ENCODE measurements at regions not wholly inside any gene's neighbourhood (a gene's known extent, or its start where the extent isn't known, plus 50 kb on each side); places are given as distances from the start of the nearest gene placed in this dataset.

DNA sequence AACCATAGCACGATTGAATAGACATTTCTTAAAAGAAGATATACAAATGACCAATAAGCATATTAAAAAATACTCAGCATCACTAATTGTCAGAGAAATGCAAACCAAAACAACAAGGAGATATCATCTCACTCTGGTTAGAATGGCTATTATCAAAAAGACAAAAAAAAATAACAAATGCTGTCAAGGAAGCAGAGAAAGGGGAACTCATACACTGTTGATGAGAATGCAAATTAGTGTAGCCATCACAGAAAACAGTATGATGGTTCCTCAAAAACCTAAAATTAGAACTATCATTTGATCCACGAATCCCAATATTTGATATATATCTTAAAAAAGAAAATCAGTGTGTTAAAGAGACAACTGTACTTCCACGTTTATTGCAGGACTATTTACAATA, 71.7 kb upstream of the BANK1 start:
- H3K27ac ChIP-seq (ENCODE audit: insufficient read depth, low read length) = no peak overlapping the region
- TF ChIP-seq, protein P1, sequence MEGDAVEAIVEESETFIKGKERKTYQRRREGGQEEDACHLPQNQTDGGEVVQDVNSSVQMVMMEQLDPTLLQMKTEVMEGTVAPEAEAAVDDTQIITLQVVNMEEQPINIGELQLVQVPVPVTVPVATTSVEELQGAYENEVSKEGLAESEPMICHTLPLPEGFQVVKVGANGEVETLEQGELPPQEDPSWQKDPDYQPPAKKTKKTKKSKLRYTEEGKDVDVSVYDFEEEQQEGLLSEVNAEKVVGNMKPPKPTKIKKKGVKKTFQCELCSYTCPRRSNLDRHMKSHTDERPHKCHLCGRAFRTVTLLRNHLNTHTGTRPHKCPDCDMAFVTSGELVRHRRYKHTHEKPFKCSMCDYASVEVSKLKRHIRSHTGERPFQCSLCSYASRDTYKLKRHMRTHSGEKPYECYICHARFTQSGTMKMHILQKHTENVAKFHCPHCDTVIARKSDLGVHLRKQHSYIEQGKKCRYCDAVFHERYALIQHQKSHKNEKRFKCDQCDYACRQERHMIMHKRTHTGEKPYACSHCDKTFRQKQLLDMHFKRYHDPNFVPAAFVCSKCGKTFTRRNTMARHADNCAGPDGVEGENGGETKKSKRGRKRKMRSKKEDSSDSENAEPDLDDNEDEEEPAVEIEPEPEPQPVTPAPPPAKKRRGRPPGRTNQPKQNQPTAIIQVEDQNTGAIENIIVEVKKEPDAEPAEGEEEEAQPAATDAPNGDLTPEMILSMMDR (conservative IDR thresholded peaks at IDR 0.05 in 1 of 2, IDR thresholded peaks at IDR 0.05 in 1 of 2; ENCODE audit: low read depth in 1 of 2, low read length in 2 of 2) = no peak
- no peak for TF ChIP-seq EZH2 (IDR thresholded peaks at IDR 0.05; ENCODE audit: low read length, missing control alignments)
- no peak for DNase-seq (ENCODE audit: low read depth in 2 of 2)

DNA sequence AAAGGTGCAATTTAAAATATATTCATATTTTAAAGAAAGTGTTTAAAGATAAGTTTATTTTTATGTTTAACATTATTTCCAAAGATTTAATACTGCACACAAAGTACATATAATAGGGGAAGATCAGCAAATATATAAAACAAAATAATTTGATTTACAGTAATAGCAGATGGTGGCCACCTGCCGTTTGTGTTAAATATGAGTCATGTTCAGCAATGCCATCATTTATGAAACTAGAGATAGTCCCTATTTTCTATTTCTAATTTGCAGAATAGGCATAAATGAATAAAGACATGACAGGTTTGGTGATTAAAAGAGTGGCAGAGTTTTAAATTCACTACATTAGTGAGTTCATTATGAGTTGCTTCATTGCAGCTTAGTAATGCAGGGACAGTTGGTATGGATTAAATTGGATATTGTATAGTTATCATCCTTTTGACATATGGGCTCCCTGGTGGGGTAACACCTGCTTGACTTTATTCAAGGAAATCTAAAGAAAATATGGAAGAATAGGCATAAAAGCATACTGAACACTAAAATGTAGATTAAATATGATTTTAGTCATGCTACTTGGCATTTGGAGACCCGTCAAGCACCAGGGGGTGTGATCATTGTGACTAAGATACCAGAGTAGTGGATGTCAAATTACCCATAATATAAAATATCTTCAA, 78.8 kb upstream of the BANK1 start:
- Histone ChIP-seq H3K9ac (ENCODE audit: insufficient read depth, low read length) (no peak overlapping the region), H3K27ac (ENCODE audit: insufficient read depth, low read length) (no peak overlapping the region), H3K9me3 (ENCODE audit: control insufficient read depth, insufficient read depth, low read depth, low read length) (no peaks in the 10 kb centered on the region), H3K4me2 (ENCODE audit: extremely low read depth, insufficient read depth, low read length) (no peak overlapping the region), H3K27me3 (ENCODE audit: control insufficient read depth, insufficient read depth, low read length) (no peaks in the 10 kb centered on the region), H4K20me1 (ENCODE audit: control insufficient read depth, extremely low read depth, insufficient read depth, low read length) (no peaks in the 10 kb centered on the region), H2AFZ (ENCODE audit: low read length) (no peak overlapping the region), H3K79me2 (ENCODE audit: control insufficient read depth, insufficient read depth, low read length) (no peaks in the 10 kb centered on the region), H3K4me1 (ENCODE audit: control insufficient read depth, extremely low read depth, insufficient read depth, low read length) (no peaks in the 10 kb centered on the region), H3K4me3 (replicated peaks in 1 of 4; ENCODE audit: control extremely low read depth in 1 of 4, insufficient read depth in 1 of 4, low read depth in 3 of 4, low read length in 4 of 4) (no peak overlapping the region), H3K36me3 (ENCODE audit: control insufficient read depth, insufficient read depth, low read length) (no peaks in the 10 kb centered on the region)
- TF ChIP-seq, protein P1 (conservative IDR thresholded peaks at IDR 0.05 in 1 of 2, IDR thresholded peaks at IDR 0.05 in 1 of 2; ENCODE audit: low read depth in 1 of 2, low read length in 2 of 2) = no peak
- TF ChIP-seq EZH2 (IDR thresholded peaks at IDR 0.05; ENCODE audit: low read length, missing control alignments) = no peak
- DNase-seq (ENCODE audit: low read depth in 2 of 2) = no peak

More for the DNA sequence above, 71.7 kb upstream of the BANK1 start:
- no peak overlapping the region for H3K4me2 ChIP-seq (ENCODE audit: extremely low read depth, insufficient read depth, low read length)
- H3K9me3 ChIP-seq (ENCODE audit: control insufficient read depth, insufficient read depth, low read depth, low read length) = no peaks in the 10 kb centered on the region
- H2AFZ ChIP-seq (ENCODE audit: low read length) = no peak overlapping the region
- no peak overlapping the region for H3K4me3 ChIP-seq (replicated peaks in 1 of 4; ENCODE audit: control extremely low read depth in 1 of 4, insufficient read depth in 1 of 4, low read depth in 3 of 4, low read length in 4 of 4)
- H3K27me3 ChIP-seq (ENCODE audit: control insufficient read depth, insufficient read depth, low read length) = no peaks in the 10 kb centered on the region
- H4K20me1 ChIP-seq (ENCODE audit: control insufficient read depth, extremely low read depth, insufficient read depth, low read length) = no peaks in the 10 kb centered on the region
- H3K79me2 ChIP-seq (ENCODE audit: control insufficient read depth, insufficient read depth, low read length) = no peaks in the 10 kb centered on the region
- no peaks in the 10 kb centered on the region for H3K36me3 ChIP-seq (ENCODE audit: control insufficient read depth, insufficient read depth, low read length)
- no peak overlapping the region for H3K9ac ChIP-seq (ENCODE audit: insufficient read depth, low read length)
- no peaks in the 10 kb centered on the region for H3K4me1 ChIP-seq (ENCODE audit: control insufficient read depth, extremely low read depth, insufficient read depth, low read length)

DNA sequence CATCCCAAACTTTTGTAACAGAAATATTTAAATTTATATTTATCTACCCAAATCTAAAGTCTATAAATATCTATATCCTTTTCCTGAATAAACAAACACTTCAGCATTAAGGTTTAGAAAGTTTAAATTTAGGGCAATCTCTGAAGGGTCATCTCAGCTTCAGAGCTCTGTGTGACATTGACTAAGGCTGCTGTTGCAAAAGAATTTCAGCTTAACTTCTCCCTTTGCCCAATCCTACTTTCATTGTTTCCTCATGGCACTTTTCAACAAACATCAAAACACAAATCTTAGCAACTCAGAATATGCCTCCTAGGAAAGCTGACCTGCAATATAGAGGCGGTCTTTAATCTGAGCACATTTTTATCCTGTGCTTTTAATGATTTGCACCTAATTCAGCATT, 79.7 kb upstream of the BANK1 start:
- H2AFZ ChIP-seq (ENCODE audit: low read length) = no peak overlapping the region
- TF ChIP-seq EZH2 (IDR thresholded peaks at IDR 0.05; ENCODE audit: low read length, missing control alignments) = no peak
- TF ChIP-seq, protein P1 (conservative IDR thresholded peaks at IDR 0.05 in 1 of 2, IDR thresholded peaks at IDR 0.05 in 1 of 2; ENCODE audit: low read depth in 1 of 2, low read length in 2 of 2) = no peak
- no peak for DNase-seq (ENCODE audit: low read depth in 2 of 2)

More for the DNA sequence above, 79.7 kb upstream of the BANK1 start:
- Histone ChIP-seq H3K4me2 (ENCODE audit: extremely low read depth, insufficient read depth, low read length) (no peak overlapping the region), H4K20me1 (ENCODE audit: control insufficient read depth, extremely low read depth, insufficient read depth, low read length) (no peaks in the 10 kb centered on the region), H3K36me3 (ENCODE audit: control insufficient read depth, insufficient read depth, low read length) (no peaks in the 10 kb centered on the region), H3K27ac (ENCODE audit: insufficient read depth, low read length) (no peak overlapping the region), H3K9me3 (ENCODE audit: control insufficient read depth, insufficient read depth, low read depth, low read length) (no peaks in the 10 kb centered on the region), H3K4me3 (replicated peaks in 1 of 4; ENCODE audit: control extremely low read depth in 1 of 4, insufficient read depth in 1 of 4, low read depth in 3 of 4, low read length in 4 of 4) (no peak overlapping the region), H3K4me1 (ENCODE audit: control insufficient read depth, extremely low read depth, insufficient read depth, low read length) (no peaks in the 10 kb centered on the region), H3K9ac (ENCODE audit: insufficient read depth, low read length) (no peak overlapping the region), H3K79me2 (ENCODE audit: control insufficient read depth, insufficient read depth, low read length) (no peaks in the 10 kb centered on the region), H3K27me3 (ENCODE audit: control insufficient read depth, insufficient read depth, low read length) (no peaks in the 10 kb centered on the region)
